Brain microvascular endothelial cell (primary cell): ENCODE measurements at regions not wholly inside any gene's neighbourhood (a gene's known extent, or its start where the extent isn't known, plus 50 kb on each side); places are given as distances from the start of the nearest gene placed in this dataset.

Experiments
- DNase-seq: peaks from one replicate; pipeline ENCODE4 v3.0.0-alpha.2; 2020
- H3K27ac ChIP-seq: fragments of 250-450 bp; sonication (Bioruptor Pico); 2 replicates; pipeline ENCODE4 v1.5.1; 2020; ENCODE audit warnings: mild to moderate bottlenecking, moderate library complexity
- H3K27me3 ChIP-seq: fragments of 250-450 bp; sonication (Bioruptor Pico); replicated peaks from 2 replicates; pipeline ENCODE4 v1.5.1; 2020; ENCODE audit warnings: mild to moderate bottlenecking
- H3K36me3 ChIP-seq: fragments of 250-450 bp; sonication (Bioruptor Pico); replicated peaks from 2 replicates; pipeline ENCODE4 v1.5.1; 2020; ENCODE audit warnings: mild to moderate bottlenecking
- H3K4me3 ChIP-seq: 2 replicates; pipeline ENCODE4 v1.5.1; 2011; ENCODE audit warnings: low read depth, mild to moderate bottlenecking, control low read depth, low read length, moderate library complexity
- CTCF ChIP-seq: IDR thresholded peaks from 2 replicates; pipeline ENCODE4 v1.5.1; 2011; ENCODE audit warnings: low read depth, mild to moderate bottlenecking, moderate library complexity, low read length, control low read depth, inconsistent platforms; ENCODE audit errors: missing control alignments
- in situ Hi-C: cut with HindIII; loops from 2 replicates; pipeline ENCODE4 v1.10.0; 2017; ENCODE audit warnings: low sequenced_read_pairs, low pct_ligation_motif_present

- no peaks in the 10 kb centered on the region for H3K36me3 ChIP-seq
- no peak for DNase-seq
- TF ChIP-seq CTCF: no peak
- in situ Hi-C loops: no loop called here
- H3K4me3 ChIP-seq: no peak overlapping the region
- H3K27me3 ChIP-seq: no peaks in the 10 kb centered on the region
- no peak overlapping the region for H3K27ac ChIP-seq
Measured at GRCh38 chr1:59159557-59160203, 137.2 kb upstream of the FGGY start.

DNA sequence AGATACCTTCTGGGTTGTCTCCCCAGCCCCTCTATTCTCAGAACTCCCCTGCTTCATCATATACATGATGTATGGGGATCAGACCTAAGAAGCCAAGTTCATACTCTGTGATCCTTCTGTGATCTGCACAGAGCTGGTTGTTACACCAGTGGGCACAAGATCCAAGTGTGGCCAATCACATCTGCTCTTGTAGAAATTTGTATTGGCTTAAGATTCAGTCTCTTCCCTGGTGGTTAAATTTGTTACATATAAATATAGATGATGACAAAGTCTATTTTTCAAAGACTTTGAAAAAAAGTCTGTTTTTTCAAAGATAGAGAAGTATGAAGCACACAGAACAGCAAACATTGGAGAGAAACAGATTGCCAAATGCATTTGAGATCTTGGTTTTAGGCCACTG is 135.8 kb upstream of the FGGY start:
- no peak overlapping the region for H3K27ac ChIP-seq
- no peak overlapping the region for H3K4me3 ChIP-seq
- no peak for DNase-seq
- H3K36me3 ChIP-seq: no peaks in the 10 kb centered on the region
- no peak for TF ChIP-seq CTCF
- no peaks in the 10 kb centered on the region for H3K27me3 ChIP-seq
- in situ Hi-C loops: no loop called here

DNA sequence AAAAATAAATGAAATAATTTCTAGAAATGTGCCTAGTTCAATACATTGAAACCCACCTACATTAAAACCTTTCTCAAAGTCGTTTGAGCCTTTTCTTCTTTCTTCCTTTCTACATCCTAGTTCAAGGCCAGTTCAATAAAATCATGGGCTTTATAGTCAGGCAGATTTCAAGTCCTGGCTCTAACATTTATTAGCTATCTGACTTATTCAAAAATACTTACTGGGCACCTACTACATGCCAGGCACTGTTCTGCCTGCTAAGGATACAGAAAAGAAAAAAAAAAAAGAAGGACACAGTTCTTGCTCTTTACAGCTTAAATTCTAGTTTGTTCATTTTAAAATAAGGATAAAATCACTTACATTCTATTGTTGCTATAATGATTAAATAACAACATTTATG is 134.2 kb upstream of the FGGY start:
- TF ChIP-seq CTCF: no peak
- Histone ChIP-seq H3K4me3 (no peak overlapping the region), H3K36me3 (no peaks in the 10 kb centered on the region), H3K27ac (no peak overlapping the region), H3K27me3 (no peaks in the 10 kb centered on the region)
- DNase-seq: no peak
- in situ Hi-C loops: no loop called here

GRCh38 chr1:59163268-59164092 is 133.4 kb upstream of the FGGY start:
- no peak for TF ChIP-seq CTCF
- H3K27me3 ChIP-seq: no peaks in the 10 kb centered on the region
- DNase-seq: peak; percentile 58
- no peaks in the 10 kb centered on the region for H3K36me3 ChIP-seq
- no peak overlapping the region for H3K4me3 ChIP-seq
- in situ Hi-C loops: no loop called here
- no peak overlapping the region for H3K27ac ChIP-seq

GRCh38 chr1:59164371-59164770 is 132.5 kb upstream of the FGGY start:
- TF ChIP-seq CTCF: no peak
- Histone ChIP-seq H3K27me3 (no peaks in the 10 kb centered on the region), H3K27ac (no peak overlapping the region), H3K4me3 (no peak overlapping the region), H3K36me3 (no peaks in the 10 kb centered on the region)
- in situ Hi-C loops: no loop called here
- no peak for DNase-seq
